HL-60 (cell line): ENCODE measurements at regions not wholly inside any gene's neighbourhood (a gene's known extent, or its start where the extent isn't known, plus 50 kb on each side); places are given as distances from the start of the nearest gene placed in this dataset.

Experiments
- CTCF ChIP-seq: IDR thresholded peaks from one replicate; pipeline ENCODE4 v1.5.1; 2011; ENCODE audit warnings: low read length, control low read depth, inconsistent platforms; ENCODE audit not compliant: insufficient read depth
- GABPA ChIP-seq: IDR thresholded peaks from 2 replicates; pipeline ENCODE4 v1.6.1; 2012; ENCODE audit warnings: low read depth
- POLR2AphosphoS5 ChIP-seq: IDR thresholded peaks from 2 replicates; pipeline ENCODE4 v1.6.1; 2012; ENCODE audit warnings: low read depth
- REST ChIP-seq: IDR thresholded peaks from 2 replicates; pipeline ENCODE4 v1.6.1; 2012; ENCODE audit warnings: low read depth; ENCODE audit not compliant: insufficient replicate concordance
- SPI1 ChIP-seq: IDR thresholded peaks from 2 replicates; pipeline ENCODE4 v1.6.1; 2012; ENCODE audit warnings: low read depth, mild to moderate bottlenecking, borderline replicate concordance

GRCh38 chr4:25506032-25506571 lies 129.0 kb downstream of the ANAPC4 start:
- TF ChIP-seq GABPA (no peak), CTCF (no peak), POLR2AphosphoS5 (no peak), SPI1 (no peak), REST (no peak)
